Neuronal stem cell (in vitro differentiated cells): ENCODE measurements at regions not wholly inside any gene's neighbourhood (a gene's known extent, or its start where the extent isn't known, plus 50 kb on each side); places are given as distances from the start of the nearest gene placed in this dataset.

ENCODE experiments used
- DNase-seq: peaks from one replicate; pipeline ENCODE4 v3.0.0-alpha.2; 2013; ENCODE audit warnings: low spot score
- H2AFZ ChIP-seq: one replicate; pipeline ENCODE4 v1.6.1; 2013; ENCODE audit warnings: mild to moderate bottlenecking, low read length, inconsistent platforms
- H2AK5ac ChIP-seq: 2 replicates; pipeline ENCODE4 v1.6.1; 2013; ENCODE audit warnings: low read depth, mild to moderate bottlenecking, inconsistent platforms, low read length, moderate library complexity, mixed read lengths
- H2BK120ac ChIP-seq: 2 replicates; pipeline ENCODE4 v1.6.1; 2013; ENCODE audit warnings: low read depth, mild to moderate bottlenecking, inconsistent platforms, low read length, moderate library complexity, mixed read lengths
- H2BK12ac ChIP-seq: one replicate; pipeline ENCODE4 v1.6.1; 2013; ENCODE audit warnings: low read length, inconsistent platforms
- H2BK15ac ChIP-seq: 2 replicates; pipeline ENCODE4 v1.6.1; 2013; ENCODE audit warnings: mild to moderate bottlenecking, low read length, inconsistent platforms, mixed read lengths
- H2BK5ac ChIP-seq: one replicate; pipeline ENCODE4 v1.6.1; 2013; ENCODE audit warnings: inconsistent platforms, mild to moderate bottlenecking, low read length, moderate library complexity
- H3K14ac ChIP-seq: one replicate; pipeline ENCODE4 v1.6.1; 2013; ENCODE audit warnings: low read length, inconsistent platforms
- H3K18ac ChIP-seq: 2 replicates; pipeline ENCODE4 v1.6.1; 2013; ENCODE audit warnings: low read length, inconsistent platforms
- H3K23ac ChIP-seq: 2 replicates; pipeline ENCODE4 v1.6.1; 2013; ENCODE audit warnings: low read depth, mild to moderate bottlenecking, mixed read lengths, low read length, inconsistent platforms; ENCODE audit not compliant: poor library complexity
- H3K27ac ChIP-seq: replicated peaks from 3 replicates; pipeline ENCODE4 v1.5.1; 2013; ENCODE audit warnings: low read length, inconsistent platforms
- H3K27me3 ChIP-seq, 3 experiments: 2 replicates each; pipeline ENCODE4 v1.6.1; 2013; ENCODE audit warnings: low read length in 3 of 3, mild to moderate bottlenecking in 2 of 3, inconsistent platforms in 1 of 3, low read depth in 1 of 3, mixed read lengths in 1 of 3, moderate library complexity in 1 of 3; ENCODE audit not compliant: control insufficient read depth in 3 of 3, insufficient read depth in 3 of 3
- H3K36me3 ChIP-seq, 2 donors: replicated peaks in 1 of 2; 2 replicates each; pipeline ENCODE4 v1.6.1; 2013; ENCODE audit warnings: low read length in 2 of 2; ENCODE audit not compliant: control insufficient read depth in 2 of 2, insufficient read depth in 2 of 2
- H3K4ac ChIP-seq: 2 replicates; pipeline ENCODE4 v1.6.1; 2013; ENCODE audit warnings: inconsistent platforms, mild to moderate bottlenecking, low read length, moderate library complexity
- H3K4me1 ChIP-seq, 2 donors: 1 replicate in 1 of 2; 2 replicates in 1 of 2; pipeline ENCODE4 v1.6.1; 2013; ENCODE audit warnings: low read length in 2 of 2, low read depth in 1 of 2; ENCODE audit not compliant: control insufficient read depth in 2 of 2, insufficient read depth in 1 of 2
- H3K4me2 ChIP-seq: one replicate; pipeline ENCODE4 v1.6.1; 2013; ENCODE audit warnings: mild to moderate bottlenecking, low read length, inconsistent platforms; ENCODE audit not compliant: insufficient read depth, poor library complexity, severe bottlenecking
- H3K4me3 ChIP-seq, 2 donors: 2 replicates each; pipeline ENCODE4 v1.5.1; 2013; ENCODE audit warnings: low read length in 2 of 2, mild to moderate bottlenecking in 2 of 2, inconsistent platforms in 1 of 2, moderate library complexity in 1 of 2
- H3K79me1 ChIP-seq: one replicate; pipeline ENCODE4 v1.6.1; 2013; ENCODE audit warnings: low read depth, mild to moderate bottlenecking, inconsistent platforms, low read length, moderate library complexity
- H3K9ac ChIP-seq: one replicate; pipeline ENCODE4 v1.6.1; 2013; ENCODE audit warnings: mild to moderate bottlenecking, low read depth, low read length, inconsistent platforms; ENCODE audit not compliant: poor library complexity
- H3K9me3 ChIP-seq, 2 donors: replicated peaks in 1 of 2; 2 replicates each; pipeline versions ENCODE3 to v1.6.1; 2013; ENCODE audit warnings: low read length in 2 of 2, mild to moderate bottlenecking in 2 of 2, inconsistent platforms in 1 of 2, low read depth in 1 of 2, mixed read lengths in 1 of 2, moderate library complexity in 1 of 2; ENCODE audit not compliant: control insufficient read depth in 2 of 2, insufficient read depth in 1 of 2
- H4K8ac ChIP-seq: one replicate; pipeline ENCODE4 v1.6.1; 2013; ENCODE audit warnings: low read depth, mild to moderate bottlenecking, inconsistent platforms, low read length, moderate library complexity
- H4K91ac ChIP-seq: one replicate; pipeline ENCODE4 v1.6.1; 2013; ENCODE audit warnings: low read length, low read depth, mild to moderate bottlenecking, inconsistent platforms; ENCODE audit not compliant: poor library complexity
- WGBS, 2 donors: extraction: QIAGEN DNeasy Blood & Tissue Kit; methylation state at CpG; one replicate each; pipeline ENCODE4 v1.1.7; 2013; ENCODE audit warnings: missing lambda C conversion rate in 2 of 2, mixed read lengths in 1 of 2; ENCODE audit not compliant: insufficient read length in 2 of 2, insufficient replicate concordance in 1 of 2; ENCODE audit errors: extremely low coverage in 2 of 2; 5-methylcytosine and 5-hydroxymethylcytosine counted together

GRCh38 chr3:15860014-15860934 lies 62.5 kb upstream of the ANKRD28 start:
- peak; percentile 51 for DNase-seq
- Histone ChIP-seq H2AFZ (peak overlapping the region; percentile 97), H2BK120ac (peak overlapping the region; percentile 21), H3K36me3 (peaks cover 1 to 5% of the 10 kb centered on the region in 2 donors), H3K27me3 (no peaks in the 10 kb centered on the region), H2BK15ac (no peak overlapping the region), H3K23ac (peak overlapping the region; percentile 85), H2BK5ac (no peak overlapping the region), H3K27ac (peak overlapping the region; percentile 65), H2AK5ac (peak overlapping the region; percentile 30), H3K4me1 (peaks cover 2% of the 10 kb centered on the region in 2 donors), H3K9ac (peak overlapping the region; percentile 86), H3K14ac (no peak overlapping the region), H2BK12ac (no peak overlapping the region), H3K4me3 (peak overlapping the region; percentile 86 to 92), H3K4me2 (peak overlapping the region; percentile 81), H4K91ac (no peak overlapping the region), H3K18ac (peak overlapping the region; percentile 91), H3K9me3 (peaks cover 0 to 1% of the 10 kb centered on the region in 2 donors), H3K79me1 (peaks cover 3% of the 10 kb centered on the region), H4K8ac (no peak overlapping the region), H3K4ac (peak overlapping the region; percentile 84)
- no CpG with 5 or more reads among the region's 55 CpGs for WGBS, 2 donors

GRCh38 chr3:15861163-15861562 lies 63.4 kb upstream of the ANKRD28 start:
- H4K8ac ChIP-seq: no peak overlapping the region
- no peak for DNase-seq
- H3K4me2 ChIP-seq: no peak overlapping the region
- H3K4ac ChIP-seq: no peak overlapping the region
- no peak overlapping the region for H2AFZ ChIP-seq
- no CpG with 5 or more reads among the region's 4 CpGs for WGBS, 2 donors
- H2BK5ac ChIP-seq: no peak overlapping the region
- no peak overlapping the region for H3K18ac ChIP-seq
- peaks cover 1% of the 10 kb centered on the region in 2 donors for H3K36me3 ChIP-seq
- H3K14ac ChIP-seq: no peak overlapping the region
- H2AK5ac ChIP-seq: no peak overlapping the region
- H3K4me1 ChIP-seq: peaks cover 2% of the 10 kb centered on the region in 2 donors
- H3K4me3 ChIP-seq: no peak overlapping the region
- H3K9ac ChIP-seq: no peak overlapping the region
- H3K27me3 ChIP-seq: no peaks in the 10 kb centered on the region
- no peak overlapping the region for H3K23ac ChIP-seq
- H2BK120ac ChIP-seq: no peak overlapping the region
- no peak overlapping the region for H3K27ac ChIP-seq
- no peak overlapping the region for H2BK15ac ChIP-seq
- H3K9me3 ChIP-seq: peaks cover 0 to 1% of the 10 kb centered on the region in 2 donors
- no peak overlapping the region for H4K91ac ChIP-seq
- H2BK12ac ChIP-seq: no peak overlapping the region
- H3K79me1 ChIP-seq: peaks cover 3% of the 10 kb centered on the region

- peaks cover 0 to 3% of the 10 kb centered on the region in 2 donors for H3K9me3 ChIP-seq
- H4K91ac ChIP-seq: no peak overlapping the region
- no peak overlapping the region for H3K4ac ChIP-seq
- H2BK12ac ChIP-seq: no peak overlapping the region
- no peak overlapping the region for H2AK5ac ChIP-seq
- no peak overlapping the region for H3K18ac ChIP-seq
- H2BK15ac ChIP-seq: no peak overlapping the region
- no peaks in the 10 kb centered on the region for H3K36me3 ChIP-seq
- no peak overlapping the region for H3K14ac ChIP-seq
- H3K27me3 ChIP-seq: no peaks in the 10 kb centered on the region
- no peak overlapping the region for H3K27ac ChIP-seq
- H2BK5ac ChIP-seq: no peak overlapping the region
- H3K4me1 ChIP-seq: no peaks in the 10 kb centered on the region
- no peak overlapping the region for H3K9ac ChIP-seq
- no peak overlapping the region for H2BK120ac ChIP-seq
- H3K23ac ChIP-seq: no peak overlapping the region
- H3K4me3 ChIP-seq: no peak overlapping the region
- no peak for DNase-seq
- H4K8ac ChIP-seq: no peak overlapping the region
- no peaks in the 10 kb centered on the region for H3K79me1 ChIP-seq
- WGBS, 2 donors: no CpG with 5 or more reads among the region's 1 CpG
- no peak overlapping the region for H3K4me2 ChIP-seq
- H2AFZ ChIP-seq: no peak overlapping the region
Measured at GRCh38 chr3:15872807-15873206, 75.0 kb upstream of the ANKRD28 start.

- no peak overlapping the region for H2AK5ac ChIP-seq
- no peak for DNase-seq
Measured at GRCh38 chr3:15873415-15873814, 75.6 kb upstream of the ANKRD28 start.

More at GRCh38 chr3:15873415-15873814, 75.6 kb upstream of the ANKRD28 start:
- Histone ChIP-seq H3K4me1 (no peaks in the 10 kb centered on the region), H2BK12ac (no peak overlapping the region), H3K27ac (no peak overlapping the region), H4K8ac (no peak overlapping the region), H3K23ac (no peak overlapping the region), H3K79me1 (no peaks in the 10 kb centered on the region), H3K4ac (no peak overlapping the region), H2BK15ac (no peak overlapping the region), H3K27me3 (no peaks in the 10 kb centered on the region), H3K9ac (no peak overlapping the region), H2AFZ (no peak overlapping the region), H3K4me2 (no peak overlapping the region), H3K36me3 (no peaks in the 10 kb centered on the region), H3K9me3 (peaks cover 0 to 7% of the 10 kb centered on the region in 2 donors), H4K91ac (no peak overlapping the region), H3K18ac (no peak overlapping the region), H3K14ac (no peak overlapping the region), H2BK5ac (no peak overlapping the region), H2BK120ac (no peak overlapping the region), H3K4me3 (no peak overlapping the region)
- no CpG with 5 or more reads among the region's 4 CpGs for WGBS, 2 donors
